HG03139 (cell line): ENCODE measurements at regions not wholly inside any gene's neighbourhood (a gene's known extent, or its start where the extent isn't known, plus 50 kb on each side); places are given as distances from the start of the nearest gene placed in this dataset.

Experiments
- ATAC-seq: cut with Tn5 transposase; IDR thresholded peaks from one replicate; pipeline ENCODE4 v1.9.1; 2021; ENCODE audit not compliant: unreplicated experiment

DNA sequence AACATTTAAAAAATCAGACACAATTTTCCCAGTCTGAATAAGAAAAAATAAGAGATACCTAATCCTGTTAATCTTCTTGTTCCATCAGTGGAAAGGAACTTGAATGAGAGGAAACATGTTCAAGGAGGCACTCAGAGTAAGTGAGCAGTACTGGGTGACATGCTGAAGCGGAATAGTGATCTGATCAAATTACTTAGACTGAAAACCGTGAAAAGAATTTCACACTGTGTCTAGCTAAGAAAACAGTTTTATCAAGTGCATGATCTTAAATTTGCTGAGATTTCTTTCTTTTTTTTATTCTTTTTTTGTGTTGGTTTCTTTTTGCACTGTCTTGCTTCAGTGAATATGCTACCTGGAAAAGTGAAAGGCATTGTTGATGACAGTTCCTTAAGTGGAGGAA is 249.5 kb upstream of the SLC10A2 start:
- ATAC-seq = no peak

DNA sequence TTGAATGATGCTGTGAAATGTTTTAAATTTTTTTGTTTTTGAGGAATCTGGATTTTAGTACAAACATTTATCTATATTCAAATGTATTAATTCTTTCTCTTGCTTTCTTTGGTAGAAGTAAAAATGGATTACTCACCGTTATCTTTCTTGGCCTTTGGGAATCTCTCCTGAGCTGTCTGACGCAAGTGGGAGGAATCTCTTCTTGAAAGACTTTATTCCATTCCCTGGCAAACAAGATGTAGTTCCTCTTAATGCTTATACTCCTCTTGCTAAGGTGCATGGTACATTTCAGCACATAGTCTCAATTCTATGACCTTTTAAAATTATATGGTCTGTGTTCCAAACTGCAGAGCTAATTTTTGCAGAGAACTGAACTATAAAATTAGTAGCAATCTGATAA is 246.2 kb upstream of the SLC10A2 start:
- no peak for ATAC-seq

DNA sequence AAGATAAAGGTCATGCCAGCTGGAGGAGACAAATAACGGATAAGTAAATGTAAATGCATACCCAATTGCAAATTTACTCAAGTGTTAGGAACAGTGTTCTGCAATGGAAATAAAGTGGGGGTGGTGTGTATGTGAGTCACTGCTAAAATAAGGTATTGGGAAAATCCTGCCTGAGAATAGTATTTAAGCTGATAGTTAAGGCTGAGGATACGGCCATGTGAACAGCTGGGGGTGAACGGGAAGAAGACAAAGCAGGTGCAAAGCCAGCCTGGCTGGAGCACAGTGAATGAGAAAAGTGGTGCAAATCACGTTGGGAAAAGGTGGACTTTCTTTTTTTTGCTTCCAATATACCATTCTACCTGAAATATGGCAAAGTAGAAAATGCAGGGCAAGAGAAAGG is 242.4 kb upstream of the SLC10A2 start:
- ATAC-seq = no peak

DNA sequence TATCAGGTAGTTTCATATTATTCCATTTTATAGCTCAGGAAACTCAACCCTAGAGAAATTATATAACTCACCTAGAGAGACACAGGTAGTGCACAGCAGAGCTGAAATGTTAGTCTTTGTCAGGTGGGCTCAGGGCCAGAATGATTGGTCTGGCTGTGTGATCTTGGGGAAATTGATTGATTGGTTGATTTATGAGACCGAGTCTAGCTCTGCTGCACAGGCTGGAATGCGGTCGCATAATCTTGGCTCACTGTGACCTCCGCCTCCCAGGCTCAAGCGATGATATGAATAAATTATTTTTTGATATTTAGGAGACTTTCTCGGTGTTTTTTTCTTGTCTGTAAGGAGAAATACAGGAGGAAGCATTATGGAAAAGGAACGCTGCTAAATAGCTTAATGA is 239.9 kb upstream of the SLC10A2 start:
- no peak for ATAC-seq

DNA sequence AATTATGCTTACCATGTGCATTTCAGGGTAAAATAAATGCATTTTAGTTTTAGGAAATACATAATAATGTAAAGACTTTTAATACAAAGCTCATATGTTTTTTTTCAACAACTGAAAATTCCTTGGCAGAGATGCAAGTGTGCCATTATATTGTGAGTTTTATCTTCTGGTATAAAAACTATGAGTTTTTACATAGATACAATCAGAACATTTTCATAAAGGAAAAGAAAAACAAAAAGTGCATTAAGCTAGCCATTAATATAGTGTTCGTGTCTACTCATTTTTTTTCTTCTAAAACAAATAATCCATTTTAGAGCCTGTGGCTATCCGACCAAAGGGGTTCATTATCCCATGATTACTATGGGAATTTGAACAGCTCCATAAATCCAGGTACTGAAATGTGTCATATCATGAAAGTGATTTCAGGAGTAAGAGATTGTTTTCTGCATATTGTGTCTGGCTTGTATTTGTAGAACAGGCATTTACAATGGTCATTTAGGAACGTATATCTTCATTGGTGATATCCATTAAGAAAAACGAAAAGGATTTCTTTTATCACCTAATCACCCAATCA is 236.9 kb upstream of the SLC10A2 start:
- no peak for ATAC-seq

DNA sequence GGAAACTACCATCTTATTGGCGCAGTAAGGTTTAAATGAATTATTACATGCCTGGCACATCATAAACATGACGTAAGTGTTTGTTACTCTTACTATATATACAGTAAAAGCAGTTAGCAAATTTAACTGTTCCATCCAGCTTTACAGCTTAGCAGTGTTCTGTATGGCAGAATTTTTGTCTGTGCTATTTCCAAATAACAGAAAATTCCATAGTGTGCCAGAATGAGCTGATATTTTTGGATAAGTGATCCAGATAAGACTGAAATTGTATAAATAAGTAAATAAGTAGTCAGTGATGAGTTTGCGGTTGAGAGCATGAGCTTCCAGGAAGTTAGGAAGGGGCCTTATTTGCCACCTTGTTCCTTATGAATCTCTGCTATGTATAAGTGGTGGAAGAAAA is 236.5 kb upstream of the SLC10A2 start:
- no peak for ATAC-seq

DNA sequence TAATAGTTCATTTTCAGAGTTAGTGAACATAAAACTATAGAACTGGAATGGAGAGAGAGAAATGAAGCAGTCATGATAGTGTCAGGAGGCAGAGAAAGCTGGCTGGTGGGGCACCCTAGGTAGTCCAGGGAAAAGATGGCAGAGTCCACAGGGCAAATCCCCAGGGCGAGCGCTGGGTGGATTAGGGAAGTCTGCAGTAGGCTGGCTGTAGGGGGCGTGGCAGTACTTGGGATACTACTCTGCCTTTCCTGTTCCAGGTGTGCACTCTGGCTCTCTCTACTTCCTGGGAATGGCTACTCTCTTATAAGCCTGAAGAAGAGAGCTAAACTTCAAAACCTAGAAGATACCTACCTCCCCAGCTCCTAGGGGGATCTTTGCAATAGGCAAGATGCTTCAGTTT is 232.9 kb upstream of the SLC10A2 start:
- ATAC-seq = no peak

DNA sequence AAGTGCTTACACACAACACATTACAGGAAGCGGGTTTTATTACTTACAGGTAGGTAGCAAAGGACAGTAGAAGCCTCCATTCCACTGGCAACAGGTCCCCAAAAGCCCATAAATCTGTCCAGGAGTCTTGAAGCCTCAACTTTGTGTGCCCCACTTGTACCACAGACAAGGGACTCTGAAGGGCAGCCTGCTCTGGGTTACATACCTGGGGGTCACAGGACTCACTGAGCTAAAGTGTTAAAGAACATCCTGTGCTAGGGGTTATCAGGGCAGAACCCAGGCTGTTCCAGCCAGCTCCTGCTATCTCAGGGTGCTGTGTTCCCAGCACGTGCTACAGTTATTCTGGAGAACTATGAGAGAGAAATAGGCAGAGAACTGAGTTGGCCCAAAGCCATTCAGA is 230.9 kb upstream of the SLC10A2 start:
- ATAC-seq = no peak

DNA sequence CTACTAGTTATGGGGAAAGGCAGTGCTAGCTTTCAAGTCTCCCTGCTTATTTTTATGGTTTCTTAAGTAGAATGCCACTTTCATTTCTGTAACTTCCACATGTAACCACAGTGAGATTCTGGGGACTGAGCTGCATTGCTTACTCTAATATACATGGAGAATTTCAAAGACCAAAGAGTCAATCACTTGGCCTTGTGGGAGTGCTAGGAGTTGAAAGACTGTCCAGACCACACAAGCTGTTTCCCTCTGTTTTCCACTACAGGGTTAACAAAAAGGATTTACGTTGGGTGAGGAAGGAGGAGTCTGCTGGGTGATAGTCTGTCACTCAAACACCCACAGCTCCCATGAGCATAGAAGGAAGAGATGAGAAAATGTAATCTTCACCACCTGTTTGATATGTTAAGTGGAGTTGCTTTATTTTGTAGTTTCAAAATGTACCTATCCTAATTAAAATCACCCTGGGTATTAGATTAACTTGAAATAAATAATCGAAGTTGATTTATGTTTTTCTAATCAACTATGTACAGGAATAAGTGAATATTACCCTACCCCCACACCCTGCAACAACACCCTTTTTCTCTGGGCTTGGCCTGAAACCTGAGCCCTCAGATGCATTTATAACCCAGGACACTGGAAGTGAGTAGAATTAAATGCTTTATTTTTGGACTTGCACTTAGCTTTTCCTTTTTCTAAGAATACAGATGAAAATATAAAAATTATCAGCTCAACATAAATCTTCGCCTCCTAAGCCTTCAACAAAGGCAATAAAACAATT is 225.8 kb upstream of the SLC10A2 start:
- ATAC-seq = no peak

DNA sequence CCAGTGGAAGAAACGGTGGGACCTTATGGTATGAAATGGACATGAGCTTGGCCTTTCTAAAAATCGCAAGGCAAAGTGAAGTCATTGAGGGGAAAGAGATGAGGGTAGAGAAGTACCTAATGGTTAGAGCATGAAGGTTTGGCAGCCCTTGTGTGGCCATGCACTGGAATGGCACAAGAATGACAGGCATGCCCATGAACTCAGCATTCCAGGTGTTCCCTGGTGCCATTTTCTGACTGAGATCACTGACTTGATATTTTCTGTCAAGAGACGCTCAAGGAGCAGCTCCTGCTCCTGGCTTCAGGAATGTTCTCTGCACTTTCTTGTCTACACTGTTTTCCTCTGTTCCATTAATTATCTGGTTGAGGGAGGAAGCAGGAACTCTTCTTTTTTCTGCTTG is 225.0 kb upstream of the SLC10A2 start:
- no peak for ATAC-seq

DNA sequence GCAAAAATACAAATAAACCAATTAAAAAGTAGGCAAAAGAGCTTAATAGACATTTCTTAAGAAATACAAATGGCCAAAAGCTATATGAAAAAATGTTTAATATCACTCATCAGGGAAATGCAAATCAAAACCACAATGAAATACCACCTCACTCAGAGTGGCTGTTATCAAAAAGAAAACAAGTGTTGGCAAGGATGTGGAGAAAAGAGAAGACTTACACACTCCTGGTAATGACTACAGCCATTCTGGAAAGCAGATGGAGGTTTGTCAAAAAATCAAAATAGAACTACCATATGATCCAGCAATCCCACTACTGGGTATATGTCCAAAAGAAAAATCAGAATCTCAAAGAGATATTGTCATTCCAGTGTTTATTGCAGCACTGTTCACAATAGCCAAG is 223.5 kb upstream of the SLC10A2 start:
- ATAC-seq = no peak

DNA sequence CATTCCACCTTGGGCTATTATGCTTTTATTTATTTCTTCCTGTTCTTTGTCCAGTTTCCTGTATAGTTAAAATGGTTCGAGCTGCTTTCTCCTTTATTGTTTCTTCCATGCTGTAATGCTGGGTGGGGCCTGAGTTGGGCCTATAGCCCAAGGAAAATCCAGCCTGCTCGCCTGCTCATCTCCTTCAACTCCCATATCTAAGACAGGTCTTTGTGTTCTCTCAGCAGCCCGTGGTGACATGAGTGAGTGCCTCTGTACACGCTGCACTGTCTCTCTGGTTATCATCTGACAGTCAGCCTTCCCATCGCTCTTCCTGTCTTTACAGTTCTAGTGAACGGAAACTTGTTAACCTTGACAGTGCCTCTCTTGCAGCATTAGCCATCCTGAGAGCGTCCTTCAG is 221.9 kb upstream of the SLC10A2 start:
- ATAC-seq = no peak

DNA sequence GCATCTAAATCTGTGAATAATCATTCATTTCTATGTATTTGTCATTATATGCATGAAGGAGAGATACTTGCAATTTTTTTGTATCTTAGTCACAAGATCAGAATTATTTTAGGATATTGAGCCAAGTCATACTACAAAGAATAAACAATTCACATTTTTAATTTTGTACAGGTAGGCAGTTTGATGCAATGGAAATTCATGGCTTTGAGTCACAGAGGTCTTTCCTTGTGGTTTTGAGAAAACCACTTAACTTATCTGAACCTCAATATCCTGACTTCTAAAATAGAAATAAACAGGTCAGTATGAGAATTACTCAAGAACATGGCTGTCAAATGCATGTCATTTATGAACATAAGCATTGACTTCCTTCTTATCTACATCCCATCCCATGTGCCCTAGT is 221.4 kb upstream of the SLC10A2 start:
- ATAC-seq = no peak

DNA sequence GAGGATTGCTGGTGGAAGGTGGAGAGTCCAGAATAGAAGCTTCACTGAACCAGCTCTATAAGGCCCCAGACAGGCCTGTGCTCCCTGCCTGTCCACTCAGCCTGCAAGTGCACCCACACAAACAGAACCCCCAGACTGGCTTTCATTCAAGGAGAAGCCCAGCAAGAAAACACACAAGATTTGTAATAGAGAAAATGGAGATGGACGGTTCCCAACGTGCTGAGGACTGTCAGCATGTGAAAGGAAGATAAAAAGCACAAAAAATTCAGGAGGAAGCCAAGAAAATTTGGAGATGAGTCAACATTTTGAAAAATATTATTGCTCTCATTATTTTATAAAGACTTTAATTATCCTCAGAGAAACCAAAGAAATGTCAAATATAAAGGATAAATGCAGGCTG is 218.2 kb upstream of the SLC10A2 start:
- no peak for ATAC-seq

DNA sequence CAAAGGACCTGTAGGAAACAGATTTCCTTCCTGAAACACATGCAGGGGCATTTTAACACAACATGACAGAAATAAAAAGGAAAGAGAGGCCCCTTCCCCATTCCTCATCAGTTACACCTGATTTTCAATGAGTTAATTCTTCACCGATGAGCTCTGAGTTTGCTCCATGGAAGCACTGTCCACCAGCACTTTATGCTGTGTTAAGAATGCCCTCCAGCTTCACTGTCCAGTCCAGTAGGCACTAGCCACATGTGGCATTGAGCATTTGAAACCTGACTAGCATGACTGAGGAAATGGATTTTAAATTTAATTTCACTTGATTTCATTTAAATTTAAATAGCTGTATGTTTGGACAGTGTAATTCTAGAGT is 217.2 kb upstream of the SLC10A2 start:
- ATAC-seq = no peak

DNA sequence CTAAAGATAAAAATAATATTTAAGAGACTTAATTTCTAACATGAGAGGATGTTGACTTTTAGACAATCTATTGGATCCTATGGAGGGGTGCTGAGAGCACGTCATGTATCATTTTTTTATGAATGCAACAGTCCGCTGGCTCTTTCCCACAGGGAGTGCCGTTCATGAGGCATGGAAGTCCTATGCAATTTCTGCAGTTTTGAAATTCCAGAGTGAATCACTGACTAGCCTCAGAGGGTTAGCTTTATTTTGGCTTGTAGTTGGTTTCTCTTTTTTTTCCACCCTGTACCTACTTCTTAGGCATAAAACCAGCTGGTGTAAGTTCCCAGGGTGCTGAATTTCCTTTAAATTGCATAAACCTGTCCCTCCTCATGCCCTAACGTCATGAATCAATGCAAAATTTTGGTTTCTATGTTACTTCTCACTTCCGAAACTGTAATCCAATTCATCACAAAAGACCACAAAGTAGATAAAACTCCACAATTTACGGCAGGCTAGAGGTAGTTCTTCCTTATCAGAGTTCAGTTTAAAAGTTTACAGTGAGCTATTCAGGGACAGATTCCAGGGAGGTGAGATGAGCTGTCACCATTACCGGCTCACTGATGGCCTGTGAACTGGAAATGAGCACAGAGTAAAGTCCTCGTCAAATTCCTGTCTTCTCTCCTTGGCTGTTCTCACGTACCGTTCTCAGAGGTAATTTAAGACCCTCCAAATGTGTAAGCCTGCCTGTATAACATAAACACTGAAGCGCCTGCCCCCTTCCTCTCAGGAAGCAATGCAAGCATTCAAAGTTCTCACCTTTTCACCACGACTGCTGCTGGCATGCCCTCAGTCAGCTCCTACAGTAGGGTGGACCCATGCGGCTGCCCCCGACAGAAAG is 216.6 kb upstream of the SLC10A2 start:
- no peak for ATAC-seq

DNA sequence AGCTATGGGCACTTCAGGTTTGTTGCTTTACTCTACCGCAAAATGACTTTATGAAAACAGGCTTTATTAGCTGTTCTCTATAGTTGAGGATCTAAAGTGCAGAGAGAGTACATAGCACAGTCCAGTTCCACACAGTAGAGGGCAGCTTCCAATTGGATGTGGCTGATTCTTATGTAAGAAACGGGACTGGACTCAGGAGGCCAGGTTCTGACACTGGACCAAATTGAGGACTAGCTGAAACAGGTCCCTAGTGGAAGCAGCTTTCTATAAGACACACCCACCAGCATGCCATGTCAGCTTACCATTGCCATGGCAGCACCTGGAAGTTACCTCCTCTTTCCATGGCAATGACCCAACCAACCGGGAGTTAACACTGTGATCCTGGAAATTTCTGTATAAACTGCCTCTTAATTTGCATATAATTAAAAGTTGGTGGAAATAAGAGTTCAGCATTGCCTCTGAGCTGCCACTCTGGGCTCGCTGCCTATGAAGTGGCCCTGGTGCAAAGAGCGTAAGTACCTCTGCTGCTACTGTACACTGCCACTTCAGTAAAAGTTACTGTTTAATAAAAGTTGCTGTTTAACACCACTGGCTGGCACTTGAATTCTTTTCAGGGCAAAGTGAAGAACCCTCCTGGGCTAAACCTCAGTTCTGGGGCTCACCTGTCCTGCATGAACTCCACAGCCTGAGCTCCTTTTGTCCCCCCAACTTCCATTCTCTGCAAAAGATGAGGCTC is 211.9 kb upstream of the SLC10A2 start:
- no peak for ATAC-seq

DNA sequence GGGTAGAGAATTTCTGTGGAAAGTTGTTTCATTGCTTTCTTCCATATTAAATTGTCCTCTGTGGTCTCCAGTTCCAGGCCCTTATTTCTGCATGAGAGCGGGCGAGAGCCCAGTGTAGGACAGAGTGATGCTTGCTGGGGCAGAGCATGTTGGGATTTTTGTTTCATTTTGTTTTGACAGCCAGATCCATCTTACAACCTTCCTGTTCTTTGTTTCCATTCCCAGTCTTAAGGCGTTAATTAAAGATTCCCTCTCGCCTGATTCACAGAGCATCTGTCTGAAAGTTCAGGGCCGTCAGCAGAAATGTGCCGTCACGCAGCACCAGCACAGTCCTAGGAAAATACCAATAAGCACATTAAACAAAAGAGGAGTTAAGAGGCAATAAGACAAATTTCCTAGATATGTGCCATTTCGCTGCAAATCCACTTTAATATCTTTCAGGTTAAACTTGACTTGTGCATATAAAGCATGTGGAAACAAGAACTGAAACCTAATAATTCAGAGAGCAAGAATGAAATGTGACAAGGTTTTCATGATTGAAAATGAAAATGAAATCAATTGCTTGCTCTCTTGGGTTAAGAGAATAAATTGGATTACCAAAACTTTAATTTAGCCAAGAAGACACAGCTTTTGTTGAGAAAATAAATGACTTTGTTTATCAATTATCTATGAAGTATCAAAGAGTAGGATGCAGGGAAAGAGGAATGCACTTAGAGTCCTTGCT is 210.7 kb upstream of the SLC10A2 start:
- ATAC-seq = peak; percentile 77

DNA sequence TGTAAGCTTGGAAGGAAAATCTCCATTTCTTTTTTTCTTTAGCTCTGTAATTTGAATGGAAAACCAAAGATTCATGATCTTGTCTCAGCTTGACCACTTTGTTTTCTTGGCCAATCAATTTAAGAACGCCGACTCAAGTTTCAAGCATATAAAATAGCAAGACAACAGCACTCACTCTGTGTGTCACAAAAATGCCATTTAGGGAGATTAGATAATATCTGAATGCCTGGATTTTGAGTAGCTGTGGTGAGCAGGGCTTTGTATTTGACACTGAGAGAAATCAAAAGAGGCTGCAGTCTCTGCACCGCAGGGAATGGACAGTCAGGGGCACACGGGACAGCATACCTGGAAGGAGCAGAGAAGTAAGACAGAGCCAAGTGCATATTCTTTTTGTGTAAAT is 209.5 kb upstream of the SLC10A2 start:
- no peak for ATAC-seq

DNA sequence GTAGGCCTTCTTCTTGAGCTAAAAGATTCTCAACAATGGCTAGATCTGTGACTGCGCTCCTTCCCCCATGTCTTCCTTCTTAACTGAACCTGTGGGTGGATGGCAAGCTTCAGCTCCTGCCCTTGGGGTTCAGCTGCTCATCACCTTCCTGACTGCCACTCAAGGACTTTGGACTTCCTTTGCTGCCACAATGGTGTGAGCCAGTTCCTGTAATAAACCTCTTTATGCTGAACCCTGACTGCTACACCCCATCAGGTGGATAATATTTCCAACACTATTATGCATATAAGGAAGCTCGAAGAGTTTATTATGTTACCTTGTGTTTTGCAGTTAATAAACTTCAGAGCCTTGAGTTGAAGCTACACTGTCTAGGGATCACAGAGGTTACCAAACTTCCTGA is 208.9 kb upstream of the SLC10A2 start:
- no peak for ATAC-seq

DNA sequence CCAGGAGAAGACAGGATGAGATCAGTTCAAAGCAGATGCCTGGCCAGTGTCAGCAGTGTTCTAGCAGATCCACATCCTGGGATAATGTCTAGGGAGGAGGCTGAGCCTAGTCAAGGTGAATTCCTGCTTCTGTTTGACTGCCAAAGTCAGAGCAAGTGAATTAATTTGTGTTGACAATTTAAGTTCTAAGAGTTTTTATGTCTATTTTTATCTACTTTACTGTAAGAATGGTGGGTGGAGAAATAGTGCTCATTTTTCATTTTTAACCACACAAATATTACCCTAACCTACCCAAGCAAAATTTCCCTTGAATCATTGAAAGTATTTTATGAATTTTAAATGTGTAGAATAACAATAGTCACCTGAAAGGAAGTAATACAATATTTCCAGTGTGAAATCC is 207.6 kb upstream of the SLC10A2 start:
- no peak for ATAC-seq
